AML-193 (cell line): ENCODE measurements at regions not wholly inside any gene's neighbourhood (a gene's known extent, or its start where the extent isn't known, plus 50 kb on each side); places are given as distances from the start of the nearest gene placed in this dataset.

ENCODE experiments used
- DNase-seq, 2 experiments: peaks; one replicate each; lab custom pipeline; 2025; lab: John Stamatoyannopoulos, UW

- DNase-seq: no peak
These were observed 144.0 kb downstream of the CDC5L start for GRCh38 chr6:44531442-44532015.

- DNase-seq: no peak
These were observed 145.9 kb downstream of the CDC5L start for GRCh38 chr6:44533421-44533820.

- DNase-seq: no peak
These were observed 146.8 kb downstream of the CDC5L start for GRCh38 chr6:44534291-44534690.

- no peak for DNase-seq
These were observed 147.9 kb downstream of the CDC5L start for GRCh38 chr6:44535446-44535845.

GRCh38 chr6:44535967-44536366, 148.5 kb downstream of the CDC5L start:
- DNase-seq: no peak

GRCh38 chr6:44537306-44538049, 150.0 kb downstream of the CDC5L start:
- DNase-seq: no peak

GRCh38 chr6:44538131-44538806, 150.8 kb downstream of the CDC5L start:
- no peak for DNase-seq

GRCh38 chr6:44538807-44539201, 151.3 kb downstream of the CDC5L start:
- DNase-seq: peak; percentile 21 to 27

- DNase-seq: peak; percentile 20 to 35
These were observed 152.3 kb downstream of the CDC5L start for GRCh38 chr6:44539701-44540355.

GRCh38 chr6:44540881-44541280, 153.4 kb downstream of the CDC5L start:
- no peak for DNase-seq

- DNase-seq: no peak
These were observed 155.1 kb downstream of the CDC5L start for GRCh38 chr6:44542401-44543116.

GRCh38 chr6:44543664-44544063, 156.2 kb downstream of the CDC5L start:
- no peak for DNase-seq

GRCh38 chr6:44545224-44545623, 157.7 kb downstream of the CDC5L start:
- DNase-seq: no peak

GRCh38 chr6:44548319-44548718, 160.8 kb downstream of the CDC5L start:
- DNase-seq: no peak

- no peak for DNase-seq
These were observed 162.0 kb downstream of the CDC5L start for GRCh38 chr6:44549516-44549915.

- DNase-seq: no peak
These were observed 166.7 kb downstream of the CDC5L start for GRCh38 chr6:44554194-44554593.

GRCh38 chr6:44554861-44555260, 167.4 kb downstream of the CDC5L start:
- no peak for DNase-seq

GRCh38 chr6:44556046-44556445, 168.5 kb downstream of the CDC5L start:
- no peak for DNase-seq

GRCh38 chr6:44558024-44558831, 170.7 kb downstream of the CDC5L start:
- no peak for DNase-seq

GRCh38 chr6:44558832-44559251, 171.3 kb downstream of the CDC5L start:
- DNase-seq: no peak
